NB4 (cell line): ENCODE measurements at regions not wholly inside any gene's neighbourhood (a gene's known extent, or its start where the extent isn't known, plus 50 kb on each side); places are given as distances from the start of the nearest gene placed in this dataset.

ENCODE experiments used
- MYC ChIP-seq: IDR thresholded peaks from 2 replicates; pipeline ENCODE4 v1.6.1; 2011; ENCODE audit warnings: low read depth, low read length
- POLR2A ChIP-seq: IDR thresholded peaks from 2 replicates; pipeline ENCODE4 v1.6.1; 2011; ENCODE audit warnings: mild to moderate bottlenecking; ENCODE audit not compliant: insufficient read length; ENCODE audit errors: extremely low read depth
- TF ChIP-seq, protein P1 (sequence below): IDR thresholded peaks from one replicate; pipeline ENCODE4 v1.5.1; 2012; ENCODE audit warnings: low read depth, low read length
- TF ChIP-seq, protein P2 (sequence below): IDR thresholded peaks from 2 replicates; pipeline ENCODE4 v1.6.1; 2011; ENCODE audit warnings: low read depth, low read length

DNA sequence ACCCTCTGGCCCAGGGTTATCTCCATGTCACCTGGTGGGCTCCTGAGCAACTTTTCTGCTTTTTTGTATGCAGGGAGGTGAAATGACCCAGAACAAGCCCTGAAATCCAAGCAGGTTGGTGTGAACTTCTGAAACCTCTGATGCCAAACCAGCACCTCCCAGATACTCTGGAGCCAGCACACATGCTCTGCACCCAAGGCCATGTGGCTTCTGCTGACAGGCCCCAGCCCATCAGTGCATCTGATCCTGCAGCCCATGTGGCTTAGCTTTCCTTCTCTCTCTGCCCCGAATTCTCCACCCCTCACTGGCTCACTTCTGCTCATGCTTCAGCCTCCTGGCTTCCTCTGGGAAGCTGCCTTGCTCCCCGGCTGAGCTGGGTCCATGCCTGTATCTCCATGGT lies 59.3 kb upstream of the RPS6KA2 start:
- TF ChIP-seq, protein P1, sequence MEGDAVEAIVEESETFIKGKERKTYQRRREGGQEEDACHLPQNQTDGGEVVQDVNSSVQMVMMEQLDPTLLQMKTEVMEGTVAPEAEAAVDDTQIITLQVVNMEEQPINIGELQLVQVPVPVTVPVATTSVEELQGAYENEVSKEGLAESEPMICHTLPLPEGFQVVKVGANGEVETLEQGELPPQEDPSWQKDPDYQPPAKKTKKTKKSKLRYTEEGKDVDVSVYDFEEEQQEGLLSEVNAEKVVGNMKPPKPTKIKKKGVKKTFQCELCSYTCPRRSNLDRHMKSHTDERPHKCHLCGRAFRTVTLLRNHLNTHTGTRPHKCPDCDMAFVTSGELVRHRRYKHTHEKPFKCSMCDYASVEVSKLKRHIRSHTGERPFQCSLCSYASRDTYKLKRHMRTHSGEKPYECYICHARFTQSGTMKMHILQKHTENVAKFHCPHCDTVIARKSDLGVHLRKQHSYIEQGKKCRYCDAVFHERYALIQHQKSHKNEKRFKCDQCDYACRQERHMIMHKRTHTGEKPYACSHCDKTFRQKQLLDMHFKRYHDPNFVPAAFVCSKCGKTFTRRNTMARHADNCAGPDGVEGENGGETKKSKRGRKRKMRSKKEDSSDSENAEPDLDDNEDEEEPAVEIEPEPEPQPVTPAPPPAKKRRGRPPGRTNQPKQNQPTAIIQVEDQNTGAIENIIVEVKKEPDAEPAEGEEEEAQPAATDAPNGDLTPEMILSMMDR = no peak
- no peak for TF ChIP-seq POLR2A
- no peak for TF ChIP-seq MYC
- TF ChIP-seq, protein P2, sequence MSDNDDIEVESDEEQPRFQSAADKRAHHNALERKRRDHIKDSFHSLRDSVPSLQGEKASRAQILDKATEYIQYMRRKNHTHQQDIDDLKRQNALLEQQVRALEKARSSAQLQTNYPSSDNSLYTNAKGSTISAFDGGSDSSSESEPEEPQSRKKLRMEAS = no peak
